ENCODE measurements at regions not wholly inside any gene's neighbourhood (a gene's known extent, or its start where the extent isn't known, plus 50 kb on each side); places are given as distances from the start of the nearest gene placed in this dataset.

DNA sequence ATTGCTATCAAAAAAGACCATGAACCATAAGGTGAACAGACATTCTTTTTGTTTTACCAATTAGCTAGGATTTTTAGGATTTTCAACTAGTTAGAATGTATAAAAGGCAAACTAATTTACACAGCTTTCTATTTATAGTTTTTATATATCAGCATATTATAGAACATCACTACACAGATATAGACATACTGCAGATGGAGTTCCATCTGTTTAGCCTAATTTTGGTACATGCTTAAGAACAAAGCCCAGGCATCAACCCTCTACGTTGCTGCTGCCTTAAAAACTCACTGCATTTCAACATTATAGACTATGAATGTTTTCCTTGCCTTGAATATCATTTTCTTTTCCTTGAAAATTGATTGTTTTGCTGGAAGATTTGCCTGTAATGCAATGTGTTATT, 2227.5 kb upstream of the C9orf72 start:
- H3K79me2 ChIP-seq (ENCODE audit: control insufficient read depth, low read length): no peaks in the 10 kb centered on the region

DNA sequence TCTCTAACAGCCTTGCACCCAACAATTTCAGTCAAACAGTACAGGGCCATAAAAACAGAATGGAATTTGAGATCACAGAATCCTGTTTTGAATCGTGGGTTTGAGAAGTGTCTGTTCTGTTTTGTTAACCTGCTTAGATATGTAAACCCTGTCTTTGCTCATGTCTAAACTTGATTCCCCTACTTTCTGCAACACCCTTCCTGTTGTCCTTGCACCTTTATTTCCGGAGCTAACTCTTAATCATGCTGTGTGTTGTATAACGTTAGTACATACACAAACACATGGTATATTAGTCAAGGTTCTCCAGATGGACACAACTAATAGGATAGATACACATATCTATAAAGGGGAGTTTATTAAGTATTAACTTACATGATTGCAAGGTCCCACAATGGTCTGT, 2229.2 kb upstream of the C9orf72 start:
- H3K4me3 ChIP-seq (ENCODE audit: low read length): no peak overlapping the region
- no peaks in the 10 kb centered on the region for H3K9me2 ChIP-seq (replicated peaks; ENCODE audit: control insufficient read depth, low read length)
- H3K4me2 ChIP-seq (ENCODE audit: low read length): no peak overlapping the region
- no peaks in the 10 kb centered on the region for H3K36me3 ChIP-seq (ENCODE audit: control insufficient read depth, low read length)
- H3K9me3 ChIP-seq (ENCODE audit: control insufficient read depth, insufficient read depth, low read length): no peaks in the 10 kb centered on the region
- H3K79me2 ChIP-seq (ENCODE audit: control insufficient read depth, low read length): no peaks in the 10 kb centered on the region
- TF ChIP-seq, protein P1, sequence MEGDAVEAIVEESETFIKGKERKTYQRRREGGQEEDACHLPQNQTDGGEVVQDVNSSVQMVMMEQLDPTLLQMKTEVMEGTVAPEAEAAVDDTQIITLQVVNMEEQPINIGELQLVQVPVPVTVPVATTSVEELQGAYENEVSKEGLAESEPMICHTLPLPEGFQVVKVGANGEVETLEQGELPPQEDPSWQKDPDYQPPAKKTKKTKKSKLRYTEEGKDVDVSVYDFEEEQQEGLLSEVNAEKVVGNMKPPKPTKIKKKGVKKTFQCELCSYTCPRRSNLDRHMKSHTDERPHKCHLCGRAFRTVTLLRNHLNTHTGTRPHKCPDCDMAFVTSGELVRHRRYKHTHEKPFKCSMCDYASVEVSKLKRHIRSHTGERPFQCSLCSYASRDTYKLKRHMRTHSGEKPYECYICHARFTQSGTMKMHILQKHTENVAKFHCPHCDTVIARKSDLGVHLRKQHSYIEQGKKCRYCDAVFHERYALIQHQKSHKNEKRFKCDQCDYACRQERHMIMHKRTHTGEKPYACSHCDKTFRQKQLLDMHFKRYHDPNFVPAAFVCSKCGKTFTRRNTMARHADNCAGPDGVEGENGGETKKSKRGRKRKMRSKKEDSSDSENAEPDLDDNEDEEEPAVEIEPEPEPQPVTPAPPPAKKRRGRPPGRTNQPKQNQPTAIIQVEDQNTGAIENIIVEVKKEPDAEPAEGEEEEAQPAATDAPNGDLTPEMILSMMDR (IDR thresholded peaks at IDR 0.05; ENCODE audit: low read depth, low read length, poor library complexity, severe bottlenecking): no peak
- TF ChIP-seq EZH2phosphoT487 (IDR thresholded peaks at IDR 0.05; ENCODE audit: borderline replicate concordance, low read length): no peak
- H3K27me3 ChIP-seq (ENCODE audit: control insufficient read depth, low read length): no peaks in the 10 kb centered on the region
- H3K27ac ChIP-seq (ENCODE audit: low read depth, low read length): no peak overlapping the region
- H3F3A ChIP-seq (ENCODE audit: control insufficient read depth, insufficient read depth): no peaks in the 10 kb centered on the region
- no peaks in the 10 kb centered on the region for H3K4me1 ChIP-seq (ENCODE audit: control insufficient read depth, low read length)
- H4K20me1 ChIP-seq (ENCODE audit: control insufficient read depth, insufficient read depth, low read depth, low read length): no peaks in the 10 kb centered on the region

More for the DNA sequence above, 2227.5 kb upstream of the C9orf72 start:
- no peaks in the 10 kb centered on the region for H3K9me2 ChIP-seq (replicated peaks; ENCODE audit: control insufficient read depth, low read length)
- no peak overlapping the region for H3K4me2 ChIP-seq (ENCODE audit: low read length)
- H3K27ac ChIP-seq (ENCODE audit: low read depth, low read length): no peak overlapping the region
- H3K4me1 ChIP-seq (ENCODE audit: control insufficient read depth, low read length): no peaks in the 10 kb centered on the region
- TF ChIP-seq, protein P1 (IDR thresholded peaks at IDR 0.05; ENCODE audit: low read depth, low read length, poor library complexity, severe bottlenecking): no peak
- no peak for TF ChIP-seq EZH2phosphoT487 (IDR thresholded peaks at IDR 0.05; ENCODE audit: borderline replicate concordance, low read length)
- no peaks in the 10 kb centered on the region for H3K9me3 ChIP-seq (ENCODE audit: control insufficient read depth, insufficient read depth, low read length)
- no peak overlapping the region for H3K4me3 ChIP-seq (ENCODE audit: low read length)
- H4K20me1 ChIP-seq (ENCODE audit: control insufficient read depth, insufficient read depth, low read depth, low read length): no peaks in the 10 kb centered on the region
- H3F3A ChIP-seq (ENCODE audit: control insufficient read depth, insufficient read depth): no peaks in the 10 kb centered on the region
- H3K36me3 ChIP-seq (ENCODE audit: control insufficient read depth, low read length): no peaks in the 10 kb centered on the region
- H3K27me3 ChIP-seq (ENCODE audit: control insufficient read depth, low read length): no peaks in the 10 kb centered on the region

DNA sequence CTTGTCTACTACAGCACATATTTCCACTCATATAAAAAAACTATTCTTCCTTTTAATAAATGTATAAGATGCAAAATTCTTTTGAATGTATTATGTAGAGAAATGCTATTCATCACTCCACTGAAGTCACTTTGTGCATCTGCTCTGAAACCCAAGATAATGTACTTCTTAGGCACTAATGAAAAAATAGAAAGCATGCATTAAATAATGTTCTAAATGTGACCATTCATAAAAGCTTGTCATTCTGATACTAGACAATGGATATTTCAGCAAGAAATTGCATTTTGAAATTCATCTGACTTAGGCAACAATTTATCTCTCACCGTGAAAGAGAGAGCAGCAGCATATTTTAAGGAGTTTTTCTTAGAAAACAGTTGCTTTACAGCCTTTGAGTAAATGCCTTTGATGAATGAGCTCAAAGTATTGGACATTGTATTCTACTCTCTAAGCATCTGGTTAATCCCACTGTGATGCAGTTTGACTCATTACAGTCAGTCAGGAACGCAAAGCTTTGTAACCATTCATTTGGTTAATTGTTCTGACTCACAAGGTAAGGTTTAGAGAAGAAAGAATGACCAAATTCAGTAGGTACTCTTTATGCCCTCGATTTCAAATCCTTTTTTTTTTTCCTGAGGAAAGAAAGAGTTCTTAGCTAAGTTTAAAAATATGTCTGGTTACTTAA, 2233.8 kb upstream of the C9orf72 start:
- no peaks in the 10 kb centered on the region for H4K20me1 ChIP-seq (ENCODE audit: control insufficient read depth, insufficient read depth, low read depth, low read length)
- no peaks in the 10 kb centered on the region for H3K27me3 ChIP-seq (ENCODE audit: control insufficient read depth, low read length)
- H3K36me3 ChIP-seq (ENCODE audit: control insufficient read depth, low read length): no peaks in the 10 kb centered on the region
- no peak overlapping the region for H3K4me2 ChIP-seq (ENCODE audit: low read length)
- peaks cover 8% of the 10 kb centered on the region; the same call in 1 of the 2 replicates for H3K9me3 ChIP-seq (ENCODE audit: control insufficient read depth, insufficient read depth, low read length)
- H3K27ac ChIP-seq (ENCODE audit: low read depth, low read length): no peak overlapping the region
- no peak for TF ChIP-seq EZH2phosphoT487 (IDR thresholded peaks at IDR 0.05; ENCODE audit: borderline replicate concordance, low read length)
- TF ChIP-seq, protein P1 (IDR thresholded peaks at IDR 0.05; ENCODE audit: low read depth, low read length, poor library complexity, severe bottlenecking): no peak
- H3K79me2 ChIP-seq (ENCODE audit: control insufficient read depth, low read length): no peaks in the 10 kb centered on the region
- H3K9me2 ChIP-seq (replicated peaks; ENCODE audit: control insufficient read depth, low read length): no peaks in the 10 kb centered on the region
- no peaks in the 10 kb centered on the region for H3K4me1 ChIP-seq (ENCODE audit: control insufficient read depth, low read length)
- H3K4me3 ChIP-seq (ENCODE audit: low read length): no peak overlapping the region
- no peaks in the 10 kb centered on the region for H3F3A ChIP-seq (ENCODE audit: control insufficient read depth, insufficient read depth)

Data from DOHH2 (cell line).